NCI-H1092 treated with DMSO at 0.1 percent for 48 hours (cell line): ENCODE measurements at regions not wholly inside any gene's neighbourhood (a gene's known extent, or its start where the extent isn't known, plus 50 kb on each side); places are given as distances from the start of the nearest gene placed in this dataset.
A peak's percentile ranks its signal among the peaks of the same experiment; 100 is the strongest.
"Not testable (repeated sequence)": the region's sequence is repeated elsewhere in the genome, so short reads cannot be mapped to it uniquely, and the experiment has no call there.

ENCODE experiments used
- DNase-seq: peaks from one replicate; lab custom pipeline; 2025; lab: John Stamatoyannopoulos, UW

DNA sequence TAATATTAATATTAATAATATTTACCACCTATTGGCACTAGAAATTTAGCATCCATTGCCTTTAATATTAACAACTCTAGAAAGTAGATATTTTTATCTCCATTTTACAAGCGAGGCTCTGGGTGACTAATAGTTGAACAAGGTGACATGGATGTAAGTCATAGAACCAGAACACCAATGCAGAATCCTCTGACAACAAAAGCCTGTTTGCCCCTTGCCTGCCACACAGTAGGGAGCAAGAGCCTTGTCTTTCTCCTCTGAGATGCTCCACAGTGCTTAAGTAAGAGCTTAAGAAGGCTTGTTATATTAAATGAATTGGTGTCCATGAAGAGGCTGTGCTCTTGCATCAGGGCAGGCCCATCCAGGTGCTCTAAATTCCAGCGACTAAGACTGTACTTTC is 51.2 kb upstream of the LBX1 start:
- DNase-seq: no peak

DNA sequence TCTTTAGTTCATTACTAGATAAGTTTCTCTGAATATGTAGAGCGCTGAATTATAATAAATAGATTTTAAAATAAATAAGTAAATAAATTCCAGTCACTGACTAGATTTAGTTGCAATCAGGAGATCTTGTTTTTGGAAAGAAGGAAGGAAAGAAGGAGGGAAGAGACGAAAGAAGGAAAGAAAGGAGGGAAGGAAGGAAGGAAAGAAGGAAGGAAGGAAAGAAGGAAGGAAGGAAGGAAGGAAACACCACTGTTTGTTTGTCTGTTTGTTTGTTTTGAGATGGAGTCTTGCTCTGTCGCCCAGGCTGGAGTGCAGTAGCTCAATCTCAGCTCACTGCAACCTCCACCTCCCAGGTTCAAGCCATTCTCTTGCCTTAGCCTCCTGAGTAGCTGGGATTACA is 51.7 kb upstream of the LBX1 start:
- not testable (repeated sequence) for DNase-seq

DNA sequence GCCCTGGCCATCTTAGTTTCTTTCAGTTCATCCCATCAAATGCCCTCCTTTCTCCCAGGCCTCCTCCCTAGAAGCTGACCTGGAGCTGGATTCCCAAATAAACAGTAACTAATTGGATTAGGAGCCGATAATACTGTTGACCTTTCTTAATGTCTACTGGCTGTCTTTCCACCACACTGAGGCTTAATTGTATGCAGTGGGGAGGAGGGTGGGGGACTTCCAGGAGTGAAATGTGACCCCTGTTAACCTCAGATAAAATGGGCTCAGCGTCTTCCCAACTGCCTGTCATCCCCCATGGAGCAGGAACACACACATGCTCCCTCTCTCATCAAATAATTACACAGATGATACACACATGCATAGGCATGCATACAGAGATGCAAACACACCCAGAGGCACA is 53.7 kb upstream of the LBX1 start:
- DNase-seq: no peak

DNA sequence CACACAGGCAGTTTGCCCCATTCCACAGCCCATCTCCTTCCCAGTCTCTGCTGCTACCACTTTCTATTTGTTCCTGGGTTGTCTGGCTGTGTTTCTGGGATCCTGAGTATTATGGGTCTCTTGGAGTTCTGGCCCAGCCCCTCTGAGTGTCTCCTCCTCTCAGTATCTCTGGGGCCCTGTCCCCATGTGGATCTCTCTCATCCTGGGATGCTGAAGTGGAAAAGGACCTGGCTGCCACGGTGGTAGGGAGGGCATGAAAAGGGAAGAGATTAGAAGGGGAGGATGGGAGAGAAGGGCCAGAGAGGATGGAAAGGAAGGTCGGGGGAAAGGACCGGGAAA is 54.5 kb upstream of the LBX1 start:
- no peak for DNase-seq

DNA sequence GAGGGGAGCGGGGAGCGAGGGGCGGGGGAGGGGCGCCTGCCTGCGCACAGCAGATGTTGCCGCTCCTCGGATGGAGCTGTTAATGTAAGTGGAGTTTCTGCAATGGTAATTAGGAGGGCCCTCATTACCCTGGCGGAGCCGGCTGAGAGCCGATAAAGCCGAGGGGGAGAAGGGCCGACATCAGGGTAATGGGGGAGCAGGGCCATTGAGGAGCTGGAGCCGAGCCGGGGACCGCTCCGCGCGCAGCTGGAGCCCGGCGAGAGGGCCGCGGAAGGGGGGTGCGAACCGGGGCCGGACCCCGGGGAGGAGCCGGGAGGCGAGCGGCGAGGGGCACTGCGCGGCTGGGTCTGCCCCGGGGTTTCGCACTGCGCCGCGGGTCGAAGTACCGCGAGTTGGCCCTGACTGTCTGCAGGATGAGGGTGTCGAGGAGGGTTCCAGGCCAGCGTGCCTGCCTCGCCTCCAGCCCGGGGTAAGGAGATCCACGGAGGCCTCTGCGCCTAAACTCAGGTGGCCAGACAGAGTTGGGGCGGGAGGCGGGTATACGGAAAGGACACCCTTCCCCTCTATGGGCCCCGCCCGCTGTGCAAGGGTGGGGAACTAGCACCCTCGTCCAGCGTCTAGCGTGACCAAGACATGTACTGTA is 55.0 kb upstream of the LBX1 start:
- DNase-seq: peak; percentile 42

DNA sequence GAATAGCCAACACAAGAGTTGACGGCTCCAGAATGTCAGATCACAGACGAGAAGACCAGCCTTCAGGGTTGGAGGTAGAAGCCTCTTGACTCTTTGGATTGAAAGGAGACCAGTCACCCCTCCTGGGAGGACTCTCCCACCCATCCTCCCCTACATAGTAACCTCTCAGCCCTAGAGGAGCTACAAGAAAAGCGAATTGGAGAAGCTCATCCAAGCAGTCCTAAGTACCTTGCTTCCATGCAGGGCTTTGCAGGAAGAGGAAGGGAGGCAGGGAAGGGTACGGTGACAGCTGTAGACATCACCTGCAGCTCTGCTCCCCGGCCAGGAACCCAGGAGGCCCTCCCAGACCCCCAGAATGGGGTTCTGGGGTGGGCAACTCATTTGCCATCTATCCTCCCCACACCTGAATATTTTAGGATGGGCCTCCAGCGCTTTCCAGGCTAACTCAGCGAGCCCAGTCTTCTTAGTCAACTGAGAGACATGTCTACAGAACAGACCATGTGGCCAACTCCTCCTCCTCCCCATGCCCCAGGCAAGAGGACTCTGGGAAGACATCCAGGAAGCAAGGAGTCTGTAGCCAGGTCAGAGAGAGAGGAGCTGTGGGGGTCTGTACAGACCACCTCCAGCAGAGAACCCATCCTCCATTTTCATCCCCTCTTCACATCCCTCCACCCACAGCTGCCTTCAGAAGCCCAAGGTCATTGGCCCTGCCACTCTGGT is 55.6 kb upstream of the LBX1 start:
- no peak for DNase-seq

DNA sequence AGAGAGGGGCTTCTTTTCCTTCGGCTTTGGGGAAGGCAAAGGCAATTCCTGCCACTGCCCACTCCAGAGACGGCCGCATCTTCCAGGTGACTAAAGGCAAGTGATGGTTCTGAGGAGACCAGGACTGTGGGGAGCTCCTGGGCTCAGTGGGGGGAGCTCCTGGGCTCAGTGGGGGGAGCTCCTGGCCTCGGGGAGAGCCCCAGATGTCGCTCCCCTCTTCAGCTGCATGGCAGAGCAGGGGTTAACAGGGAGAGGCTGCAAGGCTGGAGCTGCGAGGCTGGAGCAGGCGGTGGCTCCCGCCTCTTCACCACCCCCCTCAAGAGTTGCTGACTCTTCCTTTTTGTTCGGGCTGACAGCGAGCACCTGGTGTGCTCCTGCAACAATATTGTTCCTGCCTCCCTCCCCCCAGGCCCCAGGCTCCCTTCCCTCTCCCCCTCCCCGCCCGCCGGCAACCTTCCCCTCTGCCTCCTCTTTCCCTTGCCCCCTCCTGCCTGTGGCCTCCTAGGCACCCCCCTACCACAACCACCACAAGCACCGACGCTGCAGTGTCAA is 56.3 kb upstream of the LBX1 start:
- peak; percentile 59 for DNase-seq

DNA sequence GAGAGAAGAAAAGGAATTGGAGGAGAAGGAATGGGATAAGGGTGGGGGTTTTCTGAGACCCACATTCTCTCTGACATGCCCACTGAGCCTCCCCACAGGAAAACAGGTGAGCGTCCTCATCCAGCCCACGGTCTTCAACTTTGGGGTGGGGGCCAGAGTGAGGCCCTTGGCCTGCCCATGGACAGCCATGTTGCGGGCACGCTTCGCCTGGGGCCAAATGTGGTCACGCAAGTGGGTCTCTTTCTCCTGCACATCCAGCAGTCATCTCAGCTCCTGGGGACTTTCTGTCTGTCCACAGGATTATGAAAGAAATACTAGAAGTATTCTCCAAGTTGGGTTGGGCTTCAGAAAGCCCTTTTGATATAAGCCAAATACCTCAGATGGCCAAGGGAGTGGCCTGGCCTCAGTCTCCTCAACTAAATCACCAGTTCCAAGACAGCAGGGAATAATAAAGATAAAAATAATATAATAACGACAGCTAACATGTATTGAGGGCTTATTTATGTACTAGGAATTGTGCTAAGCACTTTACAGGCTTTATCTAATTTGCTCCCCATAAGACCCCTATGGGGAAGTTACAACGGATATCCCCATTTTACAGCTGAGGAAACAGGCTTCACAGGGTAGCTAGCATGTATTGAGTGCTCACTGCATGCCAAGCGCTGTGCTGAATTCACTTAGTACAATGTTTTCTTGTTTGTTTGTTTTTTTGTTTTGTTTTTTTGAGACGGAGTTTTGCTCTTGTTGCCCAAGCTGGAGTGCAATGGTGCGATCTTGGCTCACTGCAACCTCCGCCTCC is 57.2 kb upstream of the LBX1 start:
- DNase-seq: no peak

DNA sequence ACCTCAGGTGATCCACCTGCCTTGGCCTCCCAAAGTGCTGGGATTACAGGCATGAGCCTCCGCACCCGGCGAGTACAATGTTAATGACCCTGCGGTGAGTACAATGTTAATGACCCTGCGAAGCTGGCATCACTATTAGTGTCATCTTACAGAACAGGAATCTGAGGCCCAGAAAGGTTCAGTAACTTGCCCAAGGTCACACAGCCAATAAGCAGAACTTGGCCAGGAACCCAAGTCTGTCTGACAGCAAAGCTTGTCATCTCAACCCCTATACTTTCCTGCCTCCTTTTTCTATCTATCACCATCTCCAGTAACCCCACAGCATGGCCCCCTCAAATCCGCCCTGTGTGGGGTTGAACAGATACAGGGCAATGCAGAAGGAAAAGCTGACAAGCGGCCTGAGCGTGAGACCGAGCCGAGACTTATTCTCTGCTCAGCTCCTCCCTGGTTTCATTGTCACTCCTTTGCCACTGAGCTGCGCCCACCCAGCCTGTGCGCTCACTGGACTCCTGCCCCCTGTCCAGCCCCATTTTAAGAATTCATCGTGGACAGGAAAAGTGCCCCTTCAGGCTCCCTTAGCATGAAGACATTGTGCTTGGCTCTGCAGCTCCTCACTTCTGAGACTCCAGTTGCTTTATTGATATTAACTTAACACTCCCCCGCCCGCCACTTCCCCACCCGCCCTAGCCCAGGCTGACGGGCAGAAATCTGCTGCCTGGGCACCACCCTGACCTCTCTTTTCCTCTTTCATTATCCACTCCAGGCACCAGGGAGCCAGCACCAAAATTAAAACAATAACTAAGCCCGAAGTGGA is 58.1 kb upstream of the LBX1 start:
- peak; percentile 27 for DNase-seq

DNA sequence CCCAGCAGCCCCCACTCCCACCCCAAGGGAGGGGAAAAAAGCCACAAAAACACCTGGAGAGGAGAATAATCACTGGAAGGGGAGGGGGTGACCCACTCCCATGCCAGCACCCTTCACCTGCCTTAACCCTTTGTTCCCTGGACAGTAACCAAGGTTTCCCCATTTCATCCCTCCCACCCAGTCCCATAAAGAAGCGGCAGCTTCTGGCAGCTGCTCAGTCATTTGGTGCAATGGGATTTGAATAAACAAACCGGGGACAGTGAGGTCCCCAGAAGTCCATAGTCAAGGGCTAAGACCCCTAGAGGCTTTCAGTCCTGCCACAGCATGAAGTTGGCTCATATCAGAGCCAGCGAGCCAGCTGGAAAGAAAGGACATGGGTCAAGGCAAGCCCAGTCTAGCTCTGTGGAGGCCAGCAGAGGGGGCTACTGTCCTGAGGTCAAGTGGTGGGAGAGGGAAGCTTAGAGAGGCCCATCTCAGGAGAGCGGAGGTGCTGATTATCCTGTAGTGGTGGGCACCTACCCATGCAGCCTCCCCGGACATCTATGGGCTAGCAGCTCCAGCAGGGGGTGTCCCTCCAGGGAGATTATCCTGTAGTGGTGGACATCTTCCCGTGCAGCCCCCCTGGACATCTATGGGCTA is 58.9 kb upstream of the LBX1 start:
- peak; percentile 12 for DNase-seq

DNA sequence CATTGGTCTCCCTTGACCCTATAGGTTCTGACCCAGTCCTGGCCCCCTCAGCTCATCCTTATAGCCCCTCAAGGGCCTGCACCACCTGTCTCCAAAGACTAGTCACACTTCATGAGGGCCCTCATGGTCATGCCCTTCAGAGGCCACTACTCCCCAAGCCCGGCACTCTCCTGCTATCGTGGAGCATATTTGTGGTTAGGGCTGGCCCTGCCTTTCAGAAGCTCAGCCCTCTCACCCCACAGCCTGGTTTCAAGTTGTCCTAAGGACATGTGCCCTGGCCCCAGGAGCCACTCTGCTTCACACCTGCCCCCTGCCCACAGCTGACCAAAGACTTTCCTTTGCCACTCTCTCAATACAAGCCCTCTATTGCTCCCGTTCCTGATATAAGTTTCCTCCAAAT is 60.3 kb upstream of the LBX1 start:
- no peak for DNase-seq

DNA sequence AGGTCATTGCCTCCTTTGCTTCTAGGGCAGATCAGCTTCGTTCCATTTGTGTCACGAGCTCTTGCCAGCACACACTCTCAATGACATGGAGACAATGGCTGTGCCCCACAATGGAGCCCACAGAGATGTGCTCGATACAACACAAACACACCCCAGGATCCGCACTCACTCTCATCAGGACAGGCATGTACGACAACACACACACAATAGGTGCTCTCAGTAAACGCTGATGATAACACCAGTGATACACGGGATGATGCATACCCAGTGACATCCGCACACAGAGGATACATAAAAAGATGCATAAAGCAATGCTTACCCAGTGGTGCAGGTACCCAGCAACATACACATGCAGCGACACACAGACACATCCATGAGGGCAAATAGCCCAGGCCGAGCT is 61.2 kb upstream of the LBX1 start:
- DNase-seq: no peak

DNA sequence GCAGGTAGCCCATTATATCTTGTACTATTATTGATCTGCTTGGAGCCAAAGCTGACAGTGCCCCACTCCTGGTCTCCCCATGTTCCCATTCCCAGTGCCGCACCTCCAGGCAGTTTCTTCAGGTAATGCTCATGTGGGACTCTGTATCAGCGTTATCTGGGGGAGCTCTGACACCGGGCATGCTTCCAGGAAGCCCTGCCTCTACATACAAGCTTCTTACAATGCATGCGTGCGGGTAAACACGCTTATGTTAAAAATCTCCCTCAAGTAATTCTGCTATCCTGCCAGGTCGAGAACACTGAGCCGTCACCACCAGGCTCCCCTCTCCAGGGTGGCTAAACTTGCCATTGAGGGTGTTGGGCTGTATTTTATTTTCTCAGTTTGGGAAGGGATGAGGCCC is 61.6 kb upstream of the LBX1 start:
- no peak for DNase-seq

DNA sequence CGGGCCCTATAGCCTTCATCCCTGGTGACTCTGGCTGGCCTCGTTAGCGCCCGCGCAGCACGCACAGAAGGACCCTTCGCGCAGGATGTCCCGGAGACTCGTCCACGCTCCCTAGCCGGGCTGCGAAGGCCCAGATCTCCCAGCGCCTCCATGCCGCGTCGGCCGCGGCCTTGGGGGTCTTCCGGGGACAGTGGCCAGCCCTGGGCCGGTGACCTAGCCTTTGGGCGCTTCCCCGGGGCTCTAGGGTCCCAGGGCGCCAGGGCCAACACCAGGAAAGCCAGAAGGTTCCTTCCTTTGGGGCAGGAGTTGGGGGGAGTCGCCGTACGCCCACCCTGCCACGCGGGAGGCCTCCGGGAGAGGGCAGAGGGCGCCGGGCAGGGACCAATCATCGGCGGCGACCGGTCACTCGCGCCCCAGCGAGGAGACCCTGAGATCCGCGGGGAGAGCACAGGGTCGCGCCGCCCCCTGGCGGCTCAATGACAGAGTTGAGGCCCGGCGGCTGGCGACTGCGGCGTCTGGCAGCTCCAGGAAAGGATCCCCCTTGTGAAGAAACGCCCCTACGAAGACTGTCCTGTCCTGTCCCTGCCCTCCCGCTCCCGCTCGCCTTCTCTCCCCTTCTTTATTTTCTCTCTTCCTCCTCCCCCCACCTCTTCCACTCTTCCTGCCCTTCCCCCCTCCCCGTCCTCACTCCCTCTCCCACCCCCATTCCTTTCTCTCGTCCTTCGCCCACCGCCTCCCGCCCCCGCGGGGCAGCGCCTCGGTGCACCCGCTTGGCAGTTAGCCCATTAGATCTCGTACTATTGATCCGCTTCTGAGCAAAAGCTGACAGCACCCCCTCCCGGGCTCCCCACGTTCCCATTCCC is 62.3 kb upstream of the LBX1 start:
- DNase-seq: peak; percentile 74

DNA sequence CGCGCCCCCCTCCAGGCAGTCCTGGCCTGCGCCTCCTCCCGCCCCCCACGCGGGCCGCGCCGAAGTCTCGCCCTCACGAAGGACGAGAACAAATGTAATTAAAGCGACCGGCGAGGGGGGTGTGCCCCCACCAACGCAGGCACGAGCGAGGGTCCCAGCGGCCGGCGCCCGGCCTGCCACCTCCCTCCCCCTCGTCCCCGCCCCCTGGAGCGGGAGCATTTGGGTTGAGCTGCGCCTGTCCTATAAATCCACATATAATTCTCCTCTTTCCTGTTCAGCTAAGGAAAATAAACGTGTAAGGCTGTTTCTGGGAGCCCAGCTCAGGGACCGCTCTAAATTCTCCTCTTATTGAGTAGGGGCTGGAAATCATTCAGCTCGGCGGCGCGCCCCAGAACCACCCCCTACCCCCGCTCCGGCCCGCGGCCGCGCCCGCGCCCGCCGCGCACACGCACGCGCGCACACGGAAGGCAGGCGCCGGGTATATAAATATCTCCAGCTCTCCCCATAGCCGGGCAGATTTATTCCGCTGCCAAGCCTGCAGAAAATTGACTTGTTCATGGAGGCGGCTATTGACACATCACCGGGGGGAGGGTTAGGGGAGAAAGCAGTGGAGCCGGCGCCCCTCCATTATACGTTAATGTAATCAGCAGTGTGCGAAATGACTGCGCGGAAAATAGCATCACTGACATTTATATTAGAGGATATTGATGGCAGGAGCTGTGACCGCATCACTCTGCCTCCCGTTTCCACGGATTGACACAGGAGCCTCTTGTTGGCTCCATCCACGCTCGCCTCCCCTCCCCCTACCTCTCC is 61.6 kb upstream of the BTRC start:
- DNase-seq: peak; percentile 74

DNA sequence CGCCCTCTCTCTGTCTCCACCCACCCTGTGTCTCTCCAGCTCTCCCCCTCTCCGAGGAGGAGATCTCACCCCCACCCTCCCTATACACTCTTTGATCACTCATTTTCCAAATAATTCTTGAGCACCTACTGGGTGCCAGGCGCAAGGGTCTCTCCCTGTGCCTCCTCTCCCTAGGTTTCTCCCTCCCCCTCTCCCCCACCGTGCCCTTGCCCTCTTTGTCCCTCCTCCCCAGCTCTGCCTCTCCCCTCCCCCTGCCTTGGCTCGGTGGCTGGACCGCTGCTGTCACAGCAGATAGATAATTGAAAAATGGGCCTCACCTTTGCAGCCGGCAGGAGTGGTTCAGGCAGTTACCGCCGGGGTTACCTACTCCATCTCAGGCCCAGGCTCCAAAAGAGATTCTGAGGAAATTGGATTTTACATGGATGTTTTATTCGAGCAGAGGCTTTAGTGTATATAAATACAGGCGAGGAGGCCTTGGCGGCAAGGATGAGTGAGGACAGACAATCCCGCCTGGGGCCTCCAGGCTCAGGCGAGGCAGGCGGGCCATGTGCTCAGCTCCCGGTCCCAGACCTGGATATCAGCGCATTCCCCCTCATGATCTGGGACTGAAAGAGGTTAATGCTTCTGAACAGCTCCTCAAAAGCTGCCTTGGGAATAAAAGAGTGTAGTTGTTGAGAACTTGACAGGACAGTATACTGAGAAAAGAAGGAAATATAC is 60.8 kb upstream of the BTRC start:
- no peak for DNase-seq

DNA sequence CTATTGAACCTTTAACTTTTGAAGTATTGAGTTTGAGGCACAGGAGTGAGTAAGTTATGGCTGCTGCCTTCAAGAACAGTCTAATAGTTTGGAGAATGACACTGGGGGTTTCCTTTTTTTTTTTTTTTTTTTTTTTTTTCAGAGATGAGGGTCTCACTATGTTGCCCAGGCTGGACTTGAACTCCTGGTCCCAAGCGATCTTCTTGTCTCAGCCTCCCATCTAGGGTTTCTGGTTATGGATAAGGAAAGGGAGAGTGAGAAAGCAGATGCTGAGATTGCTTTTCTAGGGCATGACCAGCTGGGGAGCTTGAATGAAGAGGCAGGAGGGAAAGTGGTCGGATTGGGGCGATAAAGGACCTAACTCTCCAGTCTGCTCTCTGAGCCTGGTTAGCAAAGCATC is 59.9 kb upstream of the BTRC start:
- DNase-seq: no peak

DNA sequence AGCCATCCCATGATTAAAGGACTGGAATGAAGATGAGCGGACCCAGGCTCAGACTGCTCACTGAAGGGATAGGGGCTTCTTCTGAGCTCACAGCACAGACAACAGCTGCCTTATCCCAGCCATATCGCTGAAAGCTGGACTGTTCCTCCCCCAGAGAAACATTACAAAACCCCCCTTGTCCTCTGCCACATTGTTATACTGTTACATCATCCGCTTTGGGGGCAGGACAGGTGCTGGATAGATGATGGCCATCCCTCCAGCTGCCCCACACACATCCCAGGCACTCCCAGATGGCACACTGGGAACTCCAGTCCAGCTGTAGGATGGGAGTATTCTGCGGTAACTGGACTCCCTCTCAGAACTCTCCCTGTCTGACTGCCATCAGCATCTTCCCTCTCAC is 58.7 kb upstream of the BTRC start:
- no peak for DNase-seq

DNA sequence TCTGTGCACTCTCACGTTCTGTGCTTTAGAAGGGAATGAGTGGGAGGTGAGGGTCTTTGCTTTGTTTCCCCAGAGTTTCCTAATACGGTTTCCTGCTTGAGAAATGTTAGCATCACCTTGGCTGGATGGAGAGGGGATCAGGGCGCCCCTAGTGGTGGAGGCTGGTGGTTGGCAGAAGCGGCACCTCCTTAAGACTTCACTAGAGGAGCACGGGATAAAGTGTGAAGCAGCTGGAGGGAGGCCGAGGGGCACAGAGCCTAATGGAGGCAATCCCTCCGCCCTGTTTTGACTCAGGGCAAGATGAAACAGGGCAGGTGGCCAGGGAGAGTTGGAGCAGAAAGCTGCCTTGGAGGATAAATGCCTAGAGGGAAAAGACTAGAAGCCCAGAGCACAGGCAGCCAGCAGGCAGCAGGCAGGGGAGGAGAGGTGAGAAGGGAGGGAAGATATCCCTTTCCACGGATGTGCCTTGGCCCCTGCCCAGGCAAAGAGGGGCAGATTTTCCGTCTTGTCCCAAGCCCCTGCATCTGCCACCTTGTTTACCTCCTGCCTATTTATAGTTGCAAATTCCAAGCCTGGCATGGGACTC is 56.0 kb upstream of the BTRC start:
- DNase-seq: peak; percentile 10
